Mesothelial cell of epicardium (in vitro differentiated cells): ENCODE measurements at regions not wholly inside any gene's neighbourhood (a gene's known extent, or its start where the extent isn't known, plus 50 kb on each side); places are given as distances from the start of the nearest gene placed in this dataset.
A peak's percentile ranks its signal among the peaks of the same experiment; 100 is the strongest.

ENCODE experiments used
- DNase-seq, 2 experiments: peaks; one replicate each; pipeline ENCODE4 v3.0.0; 2021; ENCODE audit warnings: low spot score in 2 of 2; ENCODE audit not compliant: unreplicated experiment in 2 of 2
- H3K27ac Mint-ChIP-seq: 2 replicates; pipeline ENCODE4 v1.8.0; 2021; ENCODE audit warnings: mixed read lengths
- H3K27me3 Mint-ChIP-seq: 2 replicates; pipeline ENCODE4 v1.8.0; 2021; ENCODE audit warnings: low read depth, mixed read lengths
- H3K36me3 Mint-ChIP-seq: 2 replicates; pipeline ENCODE4 v1.8.0; 2021; ENCODE audit warnings: mixed read lengths
- H3K4me1 Mint-ChIP-seq: 2 replicates; pipeline ENCODE4 v1.8.0; 2021; ENCODE audit warnings: mixed read lengths
- H3K4me3 Mint-ChIP-seq: 2 replicates; pipeline ENCODE4 v1.8.0; 2021; ENCODE audit warnings: mild to moderate bottlenecking, moderate library complexity, mixed read lengths
- H3K9me3 Mint-ChIP-seq: 2 replicates; pipeline ENCODE4 v1.8.0; 2021; ENCODE audit warnings: mixed read lengths
- CTCF ChIP-seq: fragments of 200-600 bp; sonication (generic); IDR thresholded peaks from one replicate; pipeline ENCODE4 v1.5.0; 2021; ENCODE audit warnings: antibody characterized with exemption; ENCODE audit not compliant: unreplicated experiment

- no peaks in the 10 kb centered on the region for H3K36me3 Mint-ChIP-seq
- no peak overlapping the region for H3K4me3 Mint-ChIP-seq
- peaks cover 3% of the 10 kb centered on the region for H3K9me3 Mint-ChIP-seq
- no peak for TF ChIP-seq CTCF
- no peak for DNase-seq
- H3K27ac Mint-ChIP-seq, result peak overlapping the region; percentile 64
- no peaks in the 10 kb centered on the region for H3K27me3 Mint-ChIP-seq
- H3K4me1 Mint-ChIP-seq, result peaks cover 15% of the 10 kb centered on the region
Measured at GRCh38 chr4:114364857-114365256, 233.8 kb upstream of the UGT8 start.

- TF ChIP-seq CTCF, result no peak
Measured at GRCh38 chr4:114365591-114365990, 233.0 kb upstream of the UGT8 start.

GRCh38 chr4:114366368-114366767 is 232.2 kb upstream of the UGT8 start:
- no peaks in the 10 kb centered on the region for H3K27me3 Mint-ChIP-seq
- no peaks in the 10 kb centered on the region for H3K36me3 Mint-ChIP-seq
- no peak for TF ChIP-seq CTCF
- peaks cover 15% of the 10 kb centered on the region for H3K4me1 Mint-ChIP-seq
- H3K27ac Mint-ChIP-seq, result no peak overlapping the region
- no peak overlapping the region for H3K4me3 Mint-ChIP-seq
- peaks cover 3% of the 10 kb centered on the region for H3K9me3 Mint-ChIP-seq
- no peak for DNase-seq

More at GRCh38 chr4:114365591-114365990, 233.0 kb upstream of the UGT8 start:
- no peak overlapping the region for H3K4me3 Mint-ChIP-seq
- no peak for DNase-seq
- no peak overlapping the region for H3K27ac Mint-ChIP-seq
- no peaks in the 10 kb centered on the region for H3K36me3 Mint-ChIP-seq
- H3K27me3 Mint-ChIP-seq, result no peaks in the 10 kb centered on the region
- peaks cover 3% of the 10 kb centered on the region for H3K9me3 Mint-ChIP-seq
- peaks cover 15% of the 10 kb centered on the region for H3K4me1 Mint-ChIP-seq

- no peak for DNase-seq
- Mint-ChIP-seq H3K9me3 (no peaks in the 10 kb centered on the region), H3K36me3 (no peaks in the 10 kb centered on the region), H3K27me3 (no peaks in the 10 kb centered on the region), H3K4me1 (peaks cover 15% of the 10 kb centered on the region), H3K4me3 (no peak overlapping the region), H3K27ac (no peak overlapping the region)
- TF ChIP-seq CTCF, result no peak
Measured at GRCh38 chr4:114368751-114369150, 229.9 kb upstream of the UGT8 start.

GRCh38 chr4:114373508-114373907 is 225.1 kb upstream of the UGT8 start:
- no peak for TF ChIP-seq CTCF
- Mint-ChIP-seq H3K4me1 (no peaks in the 10 kb centered on the region), H3K9me3 (no peaks in the 10 kb centered on the region), H3K27me3 (no peaks in the 10 kb centered on the region), H3K4me3 (no peak overlapping the region), H3K27ac (no peak overlapping the region), H3K36me3 (no peaks in the 10 kb centered on the region)
- DNase-seq, result no peak

- Mint-ChIP-seq H3K9me3 (no peaks in the 10 kb centered on the region), H3K27ac (no peak overlapping the region), H3K4me1 (no peaks in the 10 kb centered on the region), H3K36me3 (no peaks in the 10 kb centered on the region), H3K4me3 (no peak overlapping the region), H3K27me3 (no peaks in the 10 kb centered on the region)
- TF ChIP-seq CTCF, result no peak
- no peak for DNase-seq
Measured at GRCh38 chr4:114378305-114378903, 220.2 kb upstream of the UGT8 start.
